NCI-H1436 (cell line): ENCODE measurements at regions not wholly inside any gene's neighbourhood (a gene's known extent, or its start where the extent isn't known, plus 50 kb on each side); places are given as distances from the start of the nearest gene placed in this dataset.

Experiments used
- DNase-seq: peaks from one replicate; lab custom pipeline; 2025; lab: John Stamatoyannopoulos, UW

- no peak for DNase-seq
Measured at GRCh38 chr2:151156431-151156830, 105.2 kb downstream of the RBM43 start.

- no peak for DNase-seq
Measured at GRCh38 chr2:151153601-151154000, 108.1 kb downstream of the RBM43 start.

GRCh38 chr2:151150331-151151320 lies 111.0 kb downstream of the RBM43 start:
- no peak for DNase-seq

GRCh38 chr2:151138507-151138906 lies 123.2 kb downstream of the RBM43 start:
- DNase-seq: no peak

- no peak for DNase-seq
Measured at GRCh38 chr2:151137526-151137925, 124.1 kb downstream of the RBM43 start.

- no peak for DNase-seq
Measured at GRCh38 chr2:151120011-151120410, 141.7 kb downstream of the RBM43 start.

- DNase-seq: no peak
Measured at GRCh38 chr2:151119374-151119773, 142.3 kb downstream of the RBM43 start.

GRCh38 chr2:151118269-151118668 lies 143.4 kb downstream of the RBM43 start:
- DNase-seq: no peak

- DNase-seq: no peak
Measured at GRCh38 chr2:151114874-151115273, 146.8 kb downstream of the RBM43 start.

- DNase-seq: no peak
Measured at GRCh38 chr2:151113318-151113717, 148.3 kb downstream of the RBM43 start.

- DNase-seq: no peak
Measured at GRCh38 chr2:151111599-151112278, 149.9 kb downstream of the RBM43 start.

- no peak for DNase-seq
Measured at GRCh38 chr2:151106805-151107506, 154.7 kb downstream of the RBM43 start.

- DNase-seq: no peak
Measured at GRCh38 chr2:151103551-151103950, 158.1 kb downstream of the RBM43 start.

GRCh38 chr2:151102226-151102625 lies 159.4 kb downstream of the RBM43 start:
- no peak for DNase-seq

GRCh38 chr2:151098841-151099240 lies 162.8 kb downstream of the RBM43 start:
- no peak for DNase-seq

- DNase-seq: no peak
Measured at GRCh38 chr2:151097895-151098294, 163.8 kb downstream of the RBM43 start.

GRCh38 chr2:151097128-151097527 lies 164.5 kb downstream of the RBM43 start:
- no peak for DNase-seq

GRCh38 chr2:151096235-151096634 lies 165.4 kb downstream of the RBM43 start:
- no peak for DNase-seq

GRCh38 chr2:151095463-151095862 lies 166.2 kb downstream of the RBM43 start:
- no peak for DNase-seq

- no peak for DNase-seq
Measured at GRCh38 chr2:151091583-151091982, 170.1 kb downstream of the RBM43 start.

- DNase-seq: peak; percentile 47
Measured at GRCh38 chr2:151087377-151087776, 174.3 kb downstream of the RBM43 start.

- DNase-seq: no peak
Measured at GRCh38 chr2:151085181-151085611, 176.5 kb downstream of the RBM43 start.
